ENCODE measurements at regions not wholly inside any gene's neighbourhood (a gene's known extent, or its start where the extent isn't known, plus 50 kb on each side); places are given as distances from the start of the nearest gene placed in this dataset.

- Histone ChIP-seq H3K4me3 (no peak overlapping the region), H3K36me3 (ENCODE audit: insufficient read depth in 1 of 2, low read depth in 1 of 2) (no peaks in the 10 kb centered on the region), H3K27me3 (ENCODE audit: insufficient read depth in 3 of 3, low read length in 2 of 3) (no peaks in the 10 kb centered on the region), H3K27ac (no peak overlapping the region), H3K4me1 (no peaks in the 10 kb centered on the region), H3K9me3 (no peaks in the 10 kb centered on the region)
- no peak for ATAC-seq
- 78 to 85% (median 82%) methylated on average over 3 of the region's 3 CpGs for WGBS, 3 donors
- DNase-seq, result no peak
- intact Hi-C loops (cut with DNase I), result no loop called here
- TF ChIP-seq CTCF (IDR thresholded peaks at IDR 0.05), result no peak
Measured at GRCh38 chr4:14241574-14241973, 614.0 kb upstream of the BOD1L1 start.

- no peak overlapping the region for H3K4me3 ChIP-seq
Measured at GRCh38 chr4:14247767-14248166, 620.2 kb upstream of the BOD1L1 start.

GRCh38 chr4:14249226-14249625, 621.7 kb upstream of the BOD1L1 start:
- no peak overlapping the region for H3K27ac ChIP-seq
- no peak for DNase-seq
- no peaks in the 10 kb centered on the region for H3K4me1 ChIP-seq
- H3K27me3 ChIP-seq (ENCODE audit: insufficient read depth in 3 of 3, low read length in 2 of 3), result no peaks in the 10 kb centered on the region
- no peaks in the 10 kb centered on the region for H3K9me3 ChIP-seq
- no peak for ATAC-seq
- intact Hi-C loops (cut with DNase I), result no loop called here
- no peaks in the 10 kb centered on the region for H3K36me3 ChIP-seq (ENCODE audit: insufficient read depth in 1 of 2, low read depth in 1 of 2)
- 70 to 75% (median 74%) methylated on average over 1 of the region's 1 CpG for WGBS, 3 donors
- no peak for TF ChIP-seq CTCF (IDR thresholded peaks at IDR 0.05)
- H3K4me3 ChIP-seq, result no peak overlapping the region

More at GRCh38 chr4:14247767-14248166, 620.2 kb upstream of the BOD1L1 start:
- H3K27ac ChIP-seq, result no peak overlapping the region
- no peaks in the 10 kb centered on the region for H3K36me3 ChIP-seq (ENCODE audit: insufficient read depth in 1 of 2, low read depth in 1 of 2)
- H3K27me3 ChIP-seq (ENCODE audit: insufficient read depth in 3 of 3, low read length in 2 of 3), result no peaks in the 10 kb centered on the region
- no peak for TF ChIP-seq CTCF (IDR thresholded peaks at IDR 0.05)
- ATAC-seq (no peak), DNase-seq (no peak)
- intact Hi-C loops (cut with DNase I), result no loop called here
- 58 to 75% (median 65%) methylated on average over 3 of the region's 3 CpGs for WGBS, 3 donors
- no peaks in the 10 kb centered on the region for H3K4me1 ChIP-seq
- no peaks in the 10 kb centered on the region for H3K9me3 ChIP-seq

GRCh38 chr4:14254252-14254651, 626.7 kb upstream of the BOD1L1 start:
- Histone ChIP-seq H3K36me3 (ENCODE audit: insufficient read depth in 1 of 2, low read depth in 1 of 2) (no peaks in the 10 kb centered on the region), H3K4me3 (no peak overlapping the region), H3K4me1 (no peaks in the 10 kb centered on the region), H3K27ac (no peak overlapping the region), H3K9me3 (no peaks in the 10 kb centered on the region), H3K27me3 (ENCODE audit: insufficient read depth in 3 of 3, low read length in 2 of 3) (no peaks in the 10 kb centered on the region)
- DNase-seq, result peak; percentile 30 to 32
- TF ChIP-seq CTCF (IDR thresholded peaks at IDR 0.05), result peak; percentile 30
- intact Hi-C loops (cut with DNase I), result no loop called here
- WGBS, 3 donors, result 72 to 88% (median 82%) methylated on average over 4 of the region's 4 CpGs
- ATAC-seq, result no peak

- DNase-seq, result no peak
- Histone ChIP-seq H3K36me3 (ENCODE audit: insufficient read depth in 1 of 2, low read depth in 1 of 2) (no peaks in the 10 kb centered on the region), H3K4me3 (no peak overlapping the region), H3K4me1 (no peaks in the 10 kb centered on the region), H3K9me3 (no peaks in the 10 kb centered on the region), H3K27me3 (ENCODE audit: insufficient read depth in 3 of 3, low read length in 2 of 3) (no peaks in the 10 kb centered on the region), H3K27ac (no peak overlapping the region)
- TF ChIP-seq CTCF (IDR thresholded peaks at IDR 0.05), result no peak
- peak in 1 of 4 donors; percentile 49 for ATAC-seq
- WGBS, 3 donors, result 88 to 95% (median 90%) methylated on average over 1 of the region's 1 CpG
- intact Hi-C loops (cut with DNase I), result no loop called here
Measured at GRCh38 chr4:14254926-14255325, 627.4 kb upstream of the BOD1L1 start.
